PC-9 (cell line): ENCODE measurements at regions not wholly inside any gene's neighbourhood (a gene's known extent, or its start where the extent isn't known, plus 50 kb on each side); places are given as distances from the start of the nearest gene placed in this dataset.

Experiments used
- BruUV-seq: library from RNA; stranded (reverse); fragments of 400-500 nt; replicated peaks from 2 replicates; lab custom pipeline; 2021; lab: Mats Ljungman, UMichigan
- CTCF ChIA-PET: fragments of 300-600 bp; sonication (Branson Sonifier 250); formaldehyde crosslinking; loops from one replicate; lab custom pipeline; 2022; ENCODE audit warnings: antibody characterized with exemption; lab: Charles Lee
- POLR2A ChIA-PET: fragments of 300-600 bp; sonication (Branson Sonifier 250); formaldehyde crosslinking; loops from one replicate; lab custom pipeline; 2022; ENCODE audit warnings: antibody characterized with exemption; ENCODE audit not compliant: unreplicated experiment; lab: Charles Lee
- DNase-seq, 2 experiments: peaks; one replicate each; pipeline versions ENCODE4 v3.0.0 to v3.0.0-alpha.2; 2015 to 2022; ENCODE audit warnings: mixed read lengths in 1 of 2
- H2AFZ ChIP-seq: fragments of 200-600 bp; sonication (generic); 2 replicates; pipeline ENCODE4 v1.8.1; 2017; ENCODE audit warnings: antibody characterized with exemption
- H3F3A ChIP-seq: fragments of 200-600 bp; sonication (generic); 2 replicates; pipeline ENCODE4 v1.8.1; 2017; ENCODE audit warnings: antibody characterized with exemption, mild to moderate bottlenecking, low read depth; ENCODE audit not compliant: insufficient read depth
- H3K27ac ChIP-seq: fragments of 200-600 bp; sonication (generic); 2 replicates; pipeline ENCODE4 v1.6.1; 2016; ENCODE audit warnings: mixed run types
- H3K27me3 ChIP-seq: fragments of 200-600 bp; sonication (generic); 2 replicates; pipeline ENCODE4 v1.6.1; 2016; ENCODE audit warnings: low read depth, mixed run types; ENCODE audit not compliant: insufficient read depth
- H3K36me3 ChIP-seq: fragments of 200-600 bp; sonication (generic); 2 replicates; pipeline ENCODE4 v1.6.1; 2016; ENCODE audit warnings: low read depth, mixed run types
- H3K4me1 ChIP-seq: fragments of 200-600 bp; sonication (generic); replicated peaks from 2 replicates; pipeline ENCODE4 v1.6.1; 2016; ENCODE audit warnings: mixed run types; ENCODE audit not compliant: insufficient read depth
- H3K4me2 ChIP-seq: fragments of 200-600 bp; sonication (generic); 2 replicates; pipeline ENCODE4 v1.6.1; 2017; ENCODE audit warnings: mixed run types
- H3K4me3 ChIP-seq: fragments of 200-600 bp; sonication (generic); 2 replicates; pipeline ENCODE4 v1.6.1; 2016; ENCODE audit warnings: mixed run types
- H3K79me2 ChIP-seq: fragments of 200-600 bp; sonication (generic); 2 replicates; pipeline ENCODE4 v1.6.1; 2017; ENCODE audit warnings: low read depth, mixed run types
- H3K9me2 ChIP-seq: fragments of 200-600 bp; sonication (generic); 2 replicates; pipeline ENCODE4 v1.8.1; 2017; ENCODE audit warnings: mild to moderate bottlenecking; ENCODE audit not compliant: insufficient read depth
- H3K9me3 ChIP-seq: fragments of 200-600 bp; sonication (generic); 2 replicates; pipeline ENCODE4 v1.8.1; 2016; ENCODE audit warnings: low read depth; ENCODE audit not compliant: insufficient read depth
- H4K20me1 ChIP-seq: fragments of 200-600 bp; sonication (generic); 2 replicates; pipeline ENCODE4 v1.8.1; 2017; ENCODE audit not compliant: insufficient read depth
- EZH2 ChIP-seq: fragments of 200-600 bp; sonication (generic); IDR thresholded peaks from 2 replicates; pipeline ENCODE4 v1.8.0; 2017; ENCODE audit warnings: antibody characterized with exemption, low read depth
- intact Hi-C: fragments of 100-400 bp; cut with micrococcal nuclease; formaldehyde crosslinking; loops from one replicate; pipeline ENCODE4 v1.10.0; 2022; ENCODE audit not compliant: unreplicated experiment
- TF ChIP-seq, protein P1 (sequence below): fragments of 200-600 bp; sonication (generic); conservative IDR thresholded peaks from 2 replicates; pipeline ENCODE4 v1.6.1; 2017; ENCODE audit warnings: mixed run types, antibody characterized with exemption, mild to moderate bottlenecking, moderate library complexity

- Histone ChIP-seq H3K4me1 (no peaks in the 10 kb centered on the region), H3K9me2 (no peaks in the 10 kb centered on the region), H2AFZ (no peak overlapping the region), H3K4me3 (no peak overlapping the region), H3K36me3 (no peaks in the 10 kb centered on the region), H3K27me3 (no peaks in the 10 kb centered on the region), H3F3A (no peaks in the 10 kb centered on the region), H3K79me2 (no peaks in the 10 kb centered on the region), H3K9me3 (no peaks in the 10 kb centered on the region), H3K27ac (no peak overlapping the region), H4K20me1 (no peaks in the 10 kb centered on the region), H3K4me2 (no peak overlapping the region)
- TF ChIP-seq EZH2: no peak
- TF ChIP-seq, protein P1, sequence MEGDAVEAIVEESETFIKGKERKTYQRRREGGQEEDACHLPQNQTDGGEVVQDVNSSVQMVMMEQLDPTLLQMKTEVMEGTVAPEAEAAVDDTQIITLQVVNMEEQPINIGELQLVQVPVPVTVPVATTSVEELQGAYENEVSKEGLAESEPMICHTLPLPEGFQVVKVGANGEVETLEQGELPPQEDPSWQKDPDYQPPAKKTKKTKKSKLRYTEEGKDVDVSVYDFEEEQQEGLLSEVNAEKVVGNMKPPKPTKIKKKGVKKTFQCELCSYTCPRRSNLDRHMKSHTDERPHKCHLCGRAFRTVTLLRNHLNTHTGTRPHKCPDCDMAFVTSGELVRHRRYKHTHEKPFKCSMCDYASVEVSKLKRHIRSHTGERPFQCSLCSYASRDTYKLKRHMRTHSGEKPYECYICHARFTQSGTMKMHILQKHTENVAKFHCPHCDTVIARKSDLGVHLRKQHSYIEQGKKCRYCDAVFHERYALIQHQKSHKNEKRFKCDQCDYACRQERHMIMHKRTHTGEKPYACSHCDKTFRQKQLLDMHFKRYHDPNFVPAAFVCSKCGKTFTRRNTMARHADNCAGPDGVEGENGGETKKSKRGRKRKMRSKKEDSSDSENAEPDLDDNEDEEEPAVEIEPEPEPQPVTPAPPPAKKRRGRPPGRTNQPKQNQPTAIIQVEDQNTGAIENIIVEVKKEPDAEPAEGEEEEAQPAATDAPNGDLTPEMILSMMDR: no peak
- no TSS peak for BruUV-seq
- ChIA-PET CTCF (no interaction called here), POLR2A (no interaction called here)
- intact Hi-C loops: no loop called here
- DNase-seq: no peak
Measured at GRCh38 chr9:24382566-24382965, 163.1 kb downstream of the IZUMO3 start.

DNA sequence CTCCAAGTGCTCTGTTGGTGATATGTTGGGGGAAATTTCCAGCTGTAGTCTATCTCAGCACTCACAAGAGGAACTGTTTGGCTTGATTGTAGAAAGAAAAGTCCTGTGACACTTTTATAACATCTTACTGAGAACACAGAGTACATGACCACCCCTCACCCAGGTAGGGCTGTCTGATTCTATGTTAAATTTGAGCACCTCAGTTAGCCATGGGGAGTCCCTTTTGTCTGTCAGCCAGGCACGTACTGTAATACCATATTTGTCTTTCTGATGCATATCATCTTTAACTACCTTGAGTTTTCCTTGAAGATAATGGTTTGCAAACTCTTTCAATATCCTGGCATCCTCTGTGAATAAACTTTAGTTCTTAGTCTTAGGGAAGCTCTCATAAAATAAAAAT is 164.5 kb downstream of the IZUMO3 start:
- H3K36me3 ChIP-seq: no peaks in the 10 kb centered on the region
- no peaks in the 10 kb centered on the region for H3K27me3 ChIP-seq
- no peaks in the 10 kb centered on the region for H3K9me3 ChIP-seq
- intact Hi-C loops: no loop called here
- H3K4me1 ChIP-seq: no peaks in the 10 kb centered on the region
- ChIA-PET CTCF (no interaction called here), POLR2A (no interaction called here)
- H4K20me1 ChIP-seq: no peaks in the 10 kb centered on the region
- no peak overlapping the region for H2AFZ ChIP-seq
- H3K79me2 ChIP-seq: no peaks in the 10 kb centered on the region
- no peak for DNase-seq
- no TSS peak for BruUV-seq
- TF ChIP-seq, protein P1: no peak
- TF ChIP-seq EZH2: no peak
- no peak overlapping the region for H3K4me2 ChIP-seq
- H3K9me2 ChIP-seq: no peaks in the 10 kb centered on the region
- H3K4me3 ChIP-seq: no peak overlapping the region
- H3K27ac ChIP-seq: no peak overlapping the region
- no peaks in the 10 kb centered on the region for H3F3A ChIP-seq

DNA sequence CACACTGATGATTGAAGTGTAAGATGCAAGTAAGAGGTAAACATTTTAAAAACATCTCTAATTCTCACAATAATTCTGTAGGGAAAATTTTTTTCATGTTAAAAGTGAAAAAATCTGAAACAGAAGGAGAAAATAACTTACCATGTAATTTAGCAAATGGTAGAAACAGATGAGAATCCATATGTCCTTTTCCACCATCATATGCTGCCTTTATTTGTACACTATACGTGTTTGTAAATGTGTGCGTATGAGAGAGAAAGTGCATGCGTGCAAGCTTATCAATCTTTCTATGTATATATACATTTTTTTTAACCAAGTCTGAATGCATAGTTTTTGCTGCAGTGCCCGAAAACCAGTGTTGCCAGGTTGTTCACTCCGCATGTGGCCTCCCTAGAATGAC is 186.7 kb downstream of the IZUMO3 start:
- Histone ChIP-seq H3K4me3 (no peak overlapping the region), H3F3A (no peaks in the 10 kb centered on the region), H4K20me1 (no peaks in the 10 kb centered on the region), H3K4me2 (no peak overlapping the region), H3K79me2 (no peaks in the 10 kb centered on the region), H3K27ac (no peak overlapping the region), H3K9me2 (no peaks in the 10 kb centered on the region), H3K27me3 (no peaks in the 10 kb centered on the region), H3K4me1 (no peaks in the 10 kb centered on the region), H3K36me3 (no peaks in the 10 kb centered on the region), H3K9me3 (no peaks in the 10 kb centered on the region), H2AFZ (no peak overlapping the region)
- BruUV-seq: no TSS peak
- ChIA-PET POLR2A (no interaction called here), CTCF (no interaction called here)
- no peak for DNase-seq
- intact Hi-C loops: no loop called here
- TF ChIP-seq, protein P1: no peak
- no peak for TF ChIP-seq EZH2
